ENCODE measurements at regions not wholly inside any gene's neighbourhood (a gene's known extent, or its start where the extent isn't known, plus 50 kb on each side); places are given as distances from the start of the nearest gene placed in this dataset.

- TF ChIP-seq EZH2 (IDR thresholded peaks at IDR 0.05; ENCODE audit: low read length, missing control alignments) (no peak), CTCF (conservative IDR thresholded peaks at IDR 0.05 in 1 of 2, IDR thresholded peaks at IDR 0.05 in 1 of 2; ENCODE audit: low read depth in 1 of 2, low read length in 2 of 2) (no peak)
These were observed 270.0 kb downstream of the ADGB start for GRCh38 chr6:146868671-146869209.
